Neural progenitor cell (in vitro differentiated cells): ENCODE measurements at regions not wholly inside any gene's neighbourhood (a gene's known extent, or its start where the extent isn't known, plus 50 kb on each side); places are given as distances from the start of the nearest gene placed in this dataset.
A peak's percentile ranks its signal among the peaks of the same experiment; 100 is the strongest.

Experiments
- DNase-seq: peaks from one replicate; pipeline ENCODE4 v3.0.0-alpha.2; 2016; ENCODE audit warnings: low spot score
- H2AFZ ChIP-seq: fragments of 200-600 bp; sonication (generic); replicated peaks from 2 replicates; pipeline ENCODE4 v1.6.1; 2016; ENCODE audit warnings: antibody characterized with exemption
- H3F3A ChIP-seq: fragments of 200-600 bp; sonication (generic); 2 replicates; pipeline ENCODE4 v1.6.1; 2016; ENCODE audit warnings: antibody characterized with exemption, low read depth
- H3K27ac ChIP-seq: fragments of 200-600 bp; sonication (generic); 2 replicates; pipeline ENCODE4 v1.5.1; 2016; ENCODE audit warnings: mild to moderate bottlenecking
- H3K27me3 ChIP-seq: fragments of 200-600 bp; sonication (generic); 2 replicates; pipeline ENCODE4 v1.6.1; 2016; ENCODE audit warnings: mild to moderate bottlenecking, moderate library complexity
- H3K36me3 ChIP-seq: fragments of 200-600 bp; sonication (generic); 2 replicates; pipeline ENCODE4 v1.5.1; 2016
- H3K4me1 ChIP-seq: fragments of 200-600 bp; sonication (generic); 2 replicates; pipeline ENCODE4 v1.6.1; 2016; ENCODE audit warnings: mixed run types
- H3K4me2 ChIP-seq: fragments of 200-600 bp; sonication (generic); 2 replicates; pipeline ENCODE4 v1.6.1; 2016
- H3K4me3 ChIP-seq: fragments of 200-600 bp; sonication (generic); 2 replicates; pipeline ENCODE4 v1.5.1; 2016
- H3K79me2 ChIP-seq: fragments of 200-600 bp; sonication (generic); 2 replicates; pipeline ENCODE4 v1.6.1; 2016; ENCODE audit warnings: low read depth
- H3K9ac ChIP-seq: fragments of 200-600 bp; sonication (generic); 2 replicates; pipeline ENCODE4 v1.6.1; 2016
- H3K9me3 ChIP-seq: fragments of 200-600 bp; sonication (generic); 2 replicates; pipeline ENCODE4 v1.5.1; 2016; ENCODE audit warnings: low read depth
- H4K20me1 ChIP-seq: fragments of 200-600 bp; sonication (generic); 2 replicates; pipeline ENCODE4 v1.6.1; 2016; ENCODE audit warnings: low read depth
- H3K27ac Mint-ChIP-seq: 3 replicates; pipeline ENCODE4 v1.8.0; 2021; ENCODE audit warnings: mixed read lengths
- H3K27me3 Mint-ChIP-seq: 2 replicates; pipeline ENCODE4 v1.8.0; 2022; ENCODE audit warnings: low read depth, mild to moderate bottlenecking, inconsistent platforms, moderate library complexity, mixed read lengths; ENCODE audit not compliant: insufficient read depth
- H3K36me3 Mint-ChIP-seq: 3 replicates; pipeline ENCODE4 v1.8.0; 2021; ENCODE audit warnings: mixed read lengths
- H3K4me1 Mint-ChIP-seq: 3 replicates; pipeline ENCODE4 v1.8.0; 2021; ENCODE audit warnings: mixed read lengths
- H3K4me3 Mint-ChIP-seq: 3 replicates; pipeline ENCODE4 v1.8.0; 2021; ENCODE audit warnings: mild to moderate bottlenecking, moderate library complexity, mixed read lengths
- H3K9me3 Mint-ChIP-seq: 3 replicates; pipeline ENCODE4 v1.8.0; 2020; ENCODE audit warnings: mixed read lengths
- CTCF ChIP-seq: fragments of 200-600 bp; sonication (generic); IDR thresholded peaks from 2 replicates; pipeline ENCODE4 v1.5.1; 2017; ENCODE audit warnings: antibody characterized with exemption, mild to moderate bottlenecking
- EZH2 ChIP-seq: fragments of 200-600 bp; sonication (generic); IDR thresholded peaks from 2 replicates; pipeline ENCODE4 v1.6.1; 2017; ENCODE audit warnings: antibody characterized with exemption, mild to moderate bottlenecking, moderate library complexity
- EZH2phosphoT487 ChIP-seq: fragments of 200-600 bp; sonication (generic); IDR thresholded peaks from 2 replicates; pipeline ENCODE4 v1.6.1; 2017; ENCODE audit warnings: antibody characterized with exemption

- Histone ChIP-seq H2AFZ (peak overlapping the region; percentile 38), H3K27ac (no peak overlapping the region), H3F3A (no peaks in the 10 kb centered on the region), H3K4me2 (no peak overlapping the region), H3K4me3 (no peak overlapping the region), H3K9me3 (no peaks in the 10 kb centered on the region), H3K79me2 (no peaks in the 10 kb centered on the region), H3K36me3 (no peaks in the 10 kb centered on the region), H4K20me1 (no peaks in the 10 kb centered on the region), H3K27me3 (no peaks in the 10 kb centered on the region), H3K9ac (no peak overlapping the region), H3K4me1 (no peaks in the 10 kb centered on the region)
- DNase-seq = no peak
- no peak for TF ChIP-seq EZH2
- TF ChIP-seq EZH2phosphoT487 = no peak
- TF ChIP-seq CTCF = no peak
- H3K9me3 Mint-ChIP-seq = peaks cover 21% of the 10 kb centered on the region
- peak overlapping the region; percentile 5 for H3K27ac Mint-ChIP-seq
- no peaks in the 10 kb centered on the region for H3K36me3 Mint-ChIP-seq
- no peak overlapping the region for H3K4me3 Mint-ChIP-seq
- H3K4me1 Mint-ChIP-seq = peaks cover 13% of the 10 kb centered on the region
- H3K27me3 Mint-ChIP-seq = no peaks in the 10 kb centered on the region
These were observed 424.4 kb downstream of the C3orf38 start for GRCh38 chr3:88574146-88574545.

GRCh38 chr3:88584451-88584850 is 434.7 kb downstream of the C3orf38 start:
- no peaks in the 10 kb centered on the region for H3K79me2 ChIP-seq
- no peaks in the 10 kb centered on the region for H3F3A ChIP-seq
- H3K9me3 ChIP-seq = no peaks in the 10 kb centered on the region
- Mint-ChIP-seq H3K9me3 (no peaks in the 10 kb centered on the region), H3K27ac (no peak overlapping the region), H3K27me3 (no peaks in the 10 kb centered on the region), H3K36me3 (no peaks in the 10 kb centered on the region), H3K4me3 (no peak overlapping the region), H3K4me1 (peaks cover 21% of the 10 kb centered on the region)
- H3K4me1 ChIP-seq = peaks cover 21% of the 10 kb centered on the region
- H3K4me2 ChIP-seq = no peak overlapping the region
- no peak for DNase-seq
- H3K9ac ChIP-seq = no peak overlapping the region
- no peaks in the 10 kb centered on the region for H3K36me3 ChIP-seq
- no peak overlapping the region for H3K4me3 ChIP-seq
- H2AFZ ChIP-seq = peak overlapping the region; percentile 3
- no peaks in the 10 kb centered on the region for H4K20me1 ChIP-seq
- TF ChIP-seq EZH2 = no peak
- TF ChIP-seq EZH2phosphoT487 = no peak
- H3K27ac ChIP-seq = no peak overlapping the region
- no peaks in the 10 kb centered on the region for H3K27me3 ChIP-seq

GRCh38 chr3:88586121-88586640 is 436.4 kb downstream of the C3orf38 start:
- peak overlapping the region; percentile 3 for H3K27ac ChIP-seq
- H3K27me3 Mint-ChIP-seq = no peaks in the 10 kb centered on the region

More at GRCh38 chr3:88586121-88586640, 436.4 kb downstream of the C3orf38 start:
- Mint-ChIP-seq H3K4me3 (no peak overlapping the region), H3K27ac (no peak overlapping the region), H3K9me3 (no peaks in the 10 kb centered on the region), H3K4me1 (peaks cover 21% of the 10 kb centered on the region), H3K36me3 (no peaks in the 10 kb centered on the region)
- H3K4me2 ChIP-seq = no peak overlapping the region
- DNase-seq = no peak
- H3K27me3 ChIP-seq = no peaks in the 10 kb centered on the region
- TF ChIP-seq EZH2phosphoT487 = no peak
- TF ChIP-seq CTCF = no peak
- TF ChIP-seq EZH2 = no peak
- H2AFZ ChIP-seq = peak overlapping the region; percentile 77
- no peak overlapping the region for H3K4me3 ChIP-seq
- H3K9me3 ChIP-seq = no peaks in the 10 kb centered on the region
- H3K36me3 ChIP-seq = no peaks in the 10 kb centered on the region
- no peak overlapping the region for H3K9ac ChIP-seq
- H3K79me2 ChIP-seq = no peaks in the 10 kb centered on the region
- no peaks in the 10 kb centered on the region for H4K20me1 ChIP-seq
- H3F3A ChIP-seq = no peaks in the 10 kb centered on the region
- H3K4me1 ChIP-seq = peaks cover 25% of the 10 kb centered on the region
